RWPE1 (cell line): ENCODE measurements at regions not wholly inside any gene's neighbourhood (a gene's known extent, or its start where the extent isn't known, plus 50 kb on each side); places are given as distances from the start of the nearest gene placed in this dataset.

ENCODE experiments used
- CTCF ChIA-PET: fragments of 350-600 bp; sonication (Branson Sonifier 250); formaldehyde crosslinking; extraction: SDS; loops from one replicate; lab custom pipeline; 2021; lab: Yijun Ruan, JAX
- POLR2A ChIA-PET: fragments of 400-600 bp; formaldehyde crosslinking; extraction: SDS; loops from one replicate; lab custom pipeline; 2020; ENCODE audit warnings: antibody characterized with exemption; ENCODE audit not compliant: low non-redundant PET; lab: Yijun Ruan, JAX
- DNase-seq: peaks from one replicate; pipeline ENCODE4 v3.0.0; 2012; ENCODE audit warnings: low spot score
- H3K27ac ChIP-seq: fragments of 450-650 bp; 2 replicates; pipeline ENCODE4 v1.5.1; 2017
- TF ChIP-seq, protein P1 (sequence below): fragments of 450-650 bp; conservative IDR thresholded peaks from 2 replicates; pipeline ENCODE4 v1.5.1; 2017; ENCODE audit warnings: low read depth, mild to moderate bottlenecking

DNA sequence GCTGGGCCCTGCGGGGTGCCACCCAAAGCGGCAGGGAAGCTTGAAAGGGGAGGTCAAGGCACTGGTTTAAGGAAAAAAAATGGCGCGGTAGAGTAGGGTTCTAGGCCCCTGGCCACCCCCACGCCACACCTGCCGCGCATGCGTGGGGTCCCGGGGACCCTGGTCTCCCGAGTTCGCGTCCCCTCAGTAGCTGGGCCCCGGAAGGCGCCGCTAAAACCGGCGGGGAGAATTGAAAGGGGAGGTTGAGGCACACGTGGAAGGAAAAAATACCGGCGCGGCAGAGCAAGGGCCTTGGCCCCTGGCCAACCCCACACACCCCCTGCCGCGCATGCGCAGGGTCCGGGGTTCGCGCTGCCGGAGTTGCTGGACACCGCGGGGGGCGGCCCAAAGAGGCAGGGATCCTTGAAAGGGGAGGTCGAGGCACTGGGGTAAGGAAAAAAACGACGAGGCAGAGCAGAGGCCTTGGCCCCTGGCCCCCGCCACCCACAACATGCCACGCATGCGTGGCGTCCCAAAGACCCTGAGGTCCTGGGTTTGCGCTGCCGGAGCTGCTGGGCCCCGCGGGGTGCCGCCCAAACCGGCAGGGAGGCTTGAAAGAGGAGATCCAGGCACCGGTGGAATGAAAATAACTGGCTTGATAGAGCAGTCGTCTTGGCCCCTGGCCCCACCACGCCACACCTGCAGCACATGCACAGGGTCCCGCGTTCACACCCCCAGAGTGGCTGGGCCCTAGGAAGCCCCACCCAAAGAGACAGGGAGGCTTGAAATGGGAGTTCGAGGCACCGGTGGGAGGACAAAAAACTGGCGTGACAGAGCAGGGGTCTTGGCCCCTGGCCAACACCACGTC lies 314.5 kb downstream of the ALG10 start:
- ChIA-PET POLR2A (no interaction called here), CTCF (no interaction called here)
- TF ChIP-seq, protein P1, sequence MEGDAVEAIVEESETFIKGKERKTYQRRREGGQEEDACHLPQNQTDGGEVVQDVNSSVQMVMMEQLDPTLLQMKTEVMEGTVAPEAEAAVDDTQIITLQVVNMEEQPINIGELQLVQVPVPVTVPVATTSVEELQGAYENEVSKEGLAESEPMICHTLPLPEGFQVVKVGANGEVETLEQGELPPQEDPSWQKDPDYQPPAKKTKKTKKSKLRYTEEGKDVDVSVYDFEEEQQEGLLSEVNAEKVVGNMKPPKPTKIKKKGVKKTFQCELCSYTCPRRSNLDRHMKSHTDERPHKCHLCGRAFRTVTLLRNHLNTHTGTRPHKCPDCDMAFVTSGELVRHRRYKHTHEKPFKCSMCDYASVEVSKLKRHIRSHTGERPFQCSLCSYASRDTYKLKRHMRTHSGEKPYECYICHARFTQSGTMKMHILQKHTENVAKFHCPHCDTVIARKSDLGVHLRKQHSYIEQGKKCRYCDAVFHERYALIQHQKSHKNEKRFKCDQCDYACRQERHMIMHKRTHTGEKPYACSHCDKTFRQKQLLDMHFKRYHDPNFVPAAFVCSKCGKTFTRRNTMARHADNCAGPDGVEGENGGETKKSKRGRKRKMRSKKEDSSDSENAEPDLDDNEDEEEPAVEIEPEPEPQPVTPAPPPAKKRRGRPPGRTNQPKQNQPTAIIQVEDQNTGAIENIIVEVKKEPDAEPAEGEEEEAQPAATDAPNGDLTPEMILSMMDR: no peak
- H3K27ac ChIP-seq: no peak overlapping the region
- no peak for DNase-seq

DNA sequence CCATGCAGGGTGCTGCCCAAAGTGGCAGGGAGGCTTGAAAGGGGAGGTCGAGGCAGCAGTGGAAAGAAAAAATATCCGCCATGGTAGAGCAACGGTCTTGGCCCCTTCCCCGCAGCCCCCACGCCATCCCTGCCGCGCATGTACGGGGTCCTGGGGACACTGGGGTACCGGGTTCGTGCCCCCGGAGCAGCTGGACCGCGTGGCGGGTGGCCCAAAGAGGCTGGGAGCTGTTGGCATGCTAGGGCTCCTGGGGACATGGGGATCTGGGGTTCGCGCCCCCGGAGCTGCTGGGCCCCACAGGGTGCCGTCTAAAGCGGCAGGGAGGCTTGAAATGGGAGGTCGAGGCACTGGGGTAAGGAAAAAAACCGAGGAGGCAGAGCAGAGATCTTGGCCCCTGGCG lies 316.5 kb downstream of the ALG10 start:
- ChIA-PET POLR2A (no interaction called here), CTCF (interaction anchor here (0.7 kb wide), 1 partner anchor 86 kb away, joined by 3 read pairs; no protein-coding TSS in a partner anchor)
- no peak for DNase-seq
- H3K27ac ChIP-seq: no peak overlapping the region
- TF ChIP-seq, protein P1: no peak

GRCh38 chr12:34339922-34340321 lies 317.6 kb downstream of the ALG10 start:
- CTCF ChIA-PET: no interaction called here
- POLR2A ChIA-PET: no interaction called here
- H3K27ac ChIP-seq: no peak overlapping the region
- TF ChIP-seq, protein P1: no peak
- DNase-seq: no peak

DNA sequence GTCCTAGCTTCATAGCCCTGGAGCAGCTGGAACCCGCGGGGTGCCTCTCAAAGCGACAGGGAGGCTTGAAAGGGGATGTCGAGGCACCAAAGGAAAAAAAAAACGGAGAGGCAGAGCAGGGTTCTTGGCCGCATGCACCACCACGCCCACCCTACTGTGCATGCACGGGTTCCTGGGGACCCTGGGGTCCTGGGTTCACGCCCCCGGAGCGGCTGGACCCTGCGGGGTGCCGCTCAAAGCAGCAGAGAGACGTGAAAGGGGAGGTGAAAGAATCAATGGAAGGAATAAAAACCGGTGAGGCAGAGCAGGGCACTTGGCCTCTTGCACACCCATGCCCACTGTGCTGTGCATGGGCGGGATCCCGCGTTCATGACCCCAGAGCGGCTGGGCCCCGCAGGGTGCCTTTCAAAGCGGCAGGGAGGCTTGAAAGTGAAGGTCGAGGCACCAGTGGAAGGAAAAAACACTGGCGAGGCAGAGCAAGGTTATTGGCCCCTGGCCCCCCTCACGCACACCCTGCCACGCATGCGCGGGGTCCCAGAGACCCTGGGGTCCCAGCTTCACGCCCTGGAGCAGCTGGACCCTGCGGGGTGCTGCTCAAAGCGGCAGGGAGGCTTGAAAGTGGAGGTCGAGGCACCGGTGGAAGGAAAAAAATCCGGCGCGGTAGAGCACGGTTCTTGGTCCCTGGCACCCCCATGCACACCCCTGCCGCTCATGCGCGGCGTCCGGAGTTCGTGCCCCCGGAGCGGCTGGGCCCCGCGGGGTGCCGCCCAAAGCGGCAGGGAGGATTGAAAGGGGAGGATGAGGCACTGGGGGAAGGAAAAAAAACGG lies 318.5 kb downstream of the ALG10 start:
- ChIA-PET CTCF (no interaction called here), POLR2A (no interaction called here)
- no peak overlapping the region for H3K27ac ChIP-seq
- TF ChIP-seq, protein P1: no peak
- no peak for DNase-seq

DNA sequence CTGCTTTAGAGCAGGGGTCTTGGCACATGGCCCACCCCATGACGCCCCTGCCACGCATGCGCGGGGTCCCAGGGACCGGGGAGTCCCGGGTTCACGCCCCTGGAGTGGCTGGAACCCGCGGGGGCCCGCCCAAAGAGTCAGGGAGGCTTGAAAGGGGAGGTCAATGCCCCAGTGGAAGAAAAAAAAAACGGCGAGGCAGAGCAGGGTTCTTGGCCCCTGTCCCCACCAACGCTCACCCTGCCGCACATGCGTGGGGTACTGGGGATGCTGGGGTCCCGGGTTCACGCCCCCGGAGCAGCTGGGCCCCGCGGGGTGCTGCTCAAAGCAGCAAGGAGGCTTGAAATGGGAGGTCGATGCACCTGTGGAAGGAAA lies 319.1 kb downstream of the ALG10 start:
- TF ChIP-seq, protein P1: no peak
- DNase-seq: no peak
- H3K27ac ChIP-seq: no peak overlapping the region
- POLR2A ChIA-PET: no interaction called here
- CTCF ChIA-PET: no interaction called here

- no peak overlapping the region for H3K27ac ChIP-seq
- TF ChIP-seq, protein P1: no peak
- no peak for DNase-seq
- ChIA-PET POLR2A (no interaction called here), CTCF (no interaction called here)
Observed at GRCh38 chr12:34342048-34342447, 319.8 kb downstream of the ALG10 start.
